ENCODE measurements at regions not wholly inside any gene's neighbourhood (a gene's known extent, or its start where the extent isn't known, plus 50 kb on each side); places are given as distances from the start of the nearest gene placed in this dataset.

- Histone ChIP-seq H3K36me3 (replicated peaks in 1 of 2; ENCODE audit: control insufficient read depth in 1 of 2, insufficient read depth in 2 of 2, low read length in 2 of 2) (no peaks in the 10 kb centered on the region), H2AFZ (ENCODE audit: low read length) (no peak overlapping the region), H3K79me2 (ENCODE audit: insufficient read depth, low read length) (no peaks in the 10 kb centered on the region), H3K27me3 (ENCODE audit: control insufficient read depth in 1 of 2, insufficient read depth in 2 of 2, low read length in 2 of 2) (no peaks in the 10 kb centered on the region), H3K9ac (ENCODE audit: insufficient read depth, low read depth, low read length) (no peak overlapping the region), H3K27ac (ENCODE audit: extremely low read length, insufficient read depth, low read length) (no peak overlapping the region), H3K4me3 (replicated peaks in 1 of 3; ENCODE audit: insufficient read depth in 1 of 3, low read depth in 2 of 3, low read length in 3 of 3) (no peak overlapping the region), H4K20me1 (ENCODE audit: insufficient read depth, low read length) (no peaks in the 10 kb centered on the region), H3K4me1 (ENCODE audit: insufficient read depth, low read length) (no peaks in the 10 kb centered on the region), H3K9me3 (ENCODE audit: low read length) (peaks cover 92% of the 10 kb centered on the region), H3K4me2 (ENCODE audit: low read depth, low read length) (no peak overlapping the region)
- 16% methylated on average over 3 of the region's 3 CpGs for WGBS (ENCODE audit: low lambda C conversion rate)
- FAIRE-seq: no peak
- ChIA-PET CTCF (ENCODE audit: low intra/inter-chr PET ratio, low total read pairs) (no interaction called here), POLR2A (no interaction called here)
- TF ChIP-seq ZNF891 (CRISPR knock-in tag; IDR thresholded peaks at IDR 0.05) (no peak), HCFC1 (IDR thresholded peaks at IDR 0.05; ENCODE audit: low read depth, low read length) (no peak), CREB1 (IDR thresholded peaks at IDR 0.05) (peak; percentile 40; the same call in 1 of the 2 replicates), CREB1 (CRISPR knock-in tag; IDR thresholded peaks at IDR 0.05) (no peak), TIGD3 (CRISPR knock-in tag; IDR thresholded peaks at IDR 0.05; ENCODE audit: borderline replicate concordance) (no peak), ATF7 (IDR thresholded peaks at IDR 0.05) (peak; percentile 93), ATF7 (CRISPR knock-in tag; IDR thresholded peaks at IDR 0.05) (no peak), ZNF589 (CRISPR knock-in tag; conservative IDR thresholded peaks at IDR 0.05) (no peak), PHF21A (CRISPR knock-in tag; IDR thresholded peaks at IDR 0.05) (no peak)
- no TSS peak for BruUV-seq (replicated peaks)
- ATAC-seq: no peak
- in situ Hi-C loops (cut with HindIII; ENCODE audit: extremely low pct_ligation_motif_present, low pct_unique_long_range_greater_than_20kb): no loop called here
- DNase-seq (ENCODE audit: low spot score): no peak
- intact Hi-C loops (cut with micrococcal nuclease; ENCODE audit: unreplicated experiment): no loop called here
Measured at GRCh38 chr9:8143677-8144076, 344.1 kb upstream of the DMAC1 start.

- H3K4me1 ChIP-seq (ENCODE audit: insufficient read depth, low read length): no peaks in the 10 kb centered on the region
- H3K4me3 ChIP-seq (replicated peaks in 1 of 3; ENCODE audit: insufficient read depth in 1 of 3, low read depth in 2 of 3, low read length in 3 of 3): no peak overlapping the region
- no peaks in the 10 kb centered on the region for H3K27me3 ChIP-seq (ENCODE audit: control insufficient read depth in 1 of 2, insufficient read depth in 2 of 2, low read length in 2 of 2)
- intact Hi-C loops (cut with micrococcal nuclease; ENCODE audit: unreplicated experiment) (no loop called here), in situ Hi-C loops (cut with HindIII; ENCODE audit: extremely low pct_ligation_motif_present, low pct_unique_long_range_greater_than_20kb) (no loop called here)
- H4K20me1 ChIP-seq (ENCODE audit: insufficient read depth, low read length): no peaks in the 10 kb centered on the region
- no peak for FAIRE-seq
- no peak overlapping the region for H3K4me2 ChIP-seq (ENCODE audit: low read depth, low read length)
- no peak overlapping the region for H3K27ac ChIP-seq (ENCODE audit: extremely low read length, insufficient read depth, low read length)
- peaks cover 94% of the 10 kb centered on the region for H3K9me3 ChIP-seq (ENCODE audit: low read length)
- BruUV-seq (replicated peaks): no TSS peak
- DNase-seq (ENCODE audit: low spot score): no peak
- no peak overlapping the region for H3K9ac ChIP-seq (ENCODE audit: insufficient read depth, low read depth, low read length)
- 7% methylated on average over 2 of the region's 2 CpGs for WGBS (ENCODE audit: low lambda C conversion rate)
- no peaks in the 10 kb centered on the region for H3K36me3 ChIP-seq (replicated peaks in 1 of 2; ENCODE audit: control insufficient read depth in 1 of 2, insufficient read depth in 2 of 2, low read length in 2 of 2)
- no peaks in the 10 kb centered on the region for H3K79me2 ChIP-seq (ENCODE audit: insufficient read depth, low read length)
- ATAC-seq: no peak
- CTCF ChIA-PET (ENCODE audit: low intra/inter-chr PET ratio, low total read pairs): no interaction called here
- H2AFZ ChIP-seq (ENCODE audit: low read length): no peak overlapping the region
- POLR2A ChIA-PET: no interaction called here
- no peak for TF ChIP-seq E2F1 (CRISPR knock-in tag; IDR thresholded peaks at IDR 0.05)
- no peak for TF ChIP-seq ZNF577 (CRISPR knock-in tag; IDR thresholded peaks at IDR 0.05; ENCODE audit: borderline replicate concordance, low read depth)
- no peak for TF ChIP-seq ASH2L (IDR thresholded peaks at IDR 0.05; ENCODE audit: insufficient read length, low read depth, low read length)
- no peak for TF ChIP-seq DBP (CRISPR knock-in tag; IDR thresholded peaks at IDR 0.05; ENCODE audit: not compliant biosample characterization)
- no peak for TF ChIP-seq DMAP1 (CRISPR knock-in tag; IDR thresholded peaks at IDR 0.05)
- no peak for TF ChIP-seq STAT6 (CRISPR knock-in tag; IDR thresholded peaks at IDR 0.05; ENCODE audit: borderline replicate concordance)
Measured at GRCh38 chr9:8140557-8140956, 341.0 kb upstream of the DMAC1 start.
